ENCODE measurements at regions not wholly inside any gene's neighbourhood (a gene's known extent, or its start where the extent isn't known, plus 50 kb on each side); places are given as distances from the start of the nearest gene placed in this dataset.

DNA sequence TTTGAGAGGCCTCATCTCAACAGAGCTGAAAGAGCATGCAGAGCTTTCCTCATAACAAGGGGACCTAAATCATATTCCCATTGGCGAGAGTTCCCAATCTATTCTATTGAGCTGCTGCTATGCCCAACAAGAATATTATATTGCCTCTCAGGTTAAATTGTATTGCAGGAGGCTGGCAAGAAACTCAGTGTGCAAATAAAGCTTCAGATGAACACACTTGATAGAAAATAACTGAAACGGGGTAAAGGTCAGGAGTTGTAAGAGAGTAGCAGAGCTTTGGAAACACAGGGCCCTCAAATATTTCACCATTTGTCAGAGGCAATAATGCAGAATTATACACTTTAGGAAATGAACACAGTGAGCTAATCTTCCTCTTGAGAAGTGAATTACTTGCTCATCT is 364.3 kb upstream of the SPTLC3 start:
- TF ChIP-seq, protein P1, sequence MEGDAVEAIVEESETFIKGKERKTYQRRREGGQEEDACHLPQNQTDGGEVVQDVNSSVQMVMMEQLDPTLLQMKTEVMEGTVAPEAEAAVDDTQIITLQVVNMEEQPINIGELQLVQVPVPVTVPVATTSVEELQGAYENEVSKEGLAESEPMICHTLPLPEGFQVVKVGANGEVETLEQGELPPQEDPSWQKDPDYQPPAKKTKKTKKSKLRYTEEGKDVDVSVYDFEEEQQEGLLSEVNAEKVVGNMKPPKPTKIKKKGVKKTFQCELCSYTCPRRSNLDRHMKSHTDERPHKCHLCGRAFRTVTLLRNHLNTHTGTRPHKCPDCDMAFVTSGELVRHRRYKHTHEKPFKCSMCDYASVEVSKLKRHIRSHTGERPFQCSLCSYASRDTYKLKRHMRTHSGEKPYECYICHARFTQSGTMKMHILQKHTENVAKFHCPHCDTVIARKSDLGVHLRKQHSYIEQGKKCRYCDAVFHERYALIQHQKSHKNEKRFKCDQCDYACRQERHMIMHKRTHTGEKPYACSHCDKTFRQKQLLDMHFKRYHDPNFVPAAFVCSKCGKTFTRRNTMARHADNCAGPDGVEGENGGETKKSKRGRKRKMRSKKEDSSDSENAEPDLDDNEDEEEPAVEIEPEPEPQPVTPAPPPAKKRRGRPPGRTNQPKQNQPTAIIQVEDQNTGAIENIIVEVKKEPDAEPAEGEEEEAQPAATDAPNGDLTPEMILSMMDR (IDR thresholded peaks at IDR 0.05), result no peak
- TF ChIP-seq POLR2A (IDR thresholded peaks at IDR 0.05), result no peak

All from lower leg skin (tissue), 3 donors.